CD4-positive, alpha-beta T cell treated with Interleukin-10 for 1 hour (primary cell): ENCODE measurements at regions not wholly inside any gene's neighbourhood (a gene's known extent, or its start where the extent isn't known, plus 50 kb on each side); places are given as distances from the start of the nearest gene placed in this dataset.
"Not testable (repeated sequence)": the region's sequence is repeated elsewhere in the genome, so short reads cannot be mapped to it uniquely, and the experiment has no call there.

Experiments used
- DNase-seq: peaks from one replicate; pipeline ENCODE4 v3.0.0-alpha.2; 2020

GRCh38 chr2:195456771-195457170, 200.3 kb upstream of the SLC39A10 start:
- no peak for DNase-seq

- no peak for DNase-seq
These were observed 205.9 kb upstream of the SLC39A10 start for GRCh38 chr2:195451160-195451559.

GRCh38 chr2:195450552-195451113, 206.4 kb upstream of the SLC39A10 start:
- DNase-seq, result no peak

- no peak for DNase-seq
These were observed 209.6 kb upstream of the SLC39A10 start for GRCh38 chr2:195447323-195447975.

DNA sequence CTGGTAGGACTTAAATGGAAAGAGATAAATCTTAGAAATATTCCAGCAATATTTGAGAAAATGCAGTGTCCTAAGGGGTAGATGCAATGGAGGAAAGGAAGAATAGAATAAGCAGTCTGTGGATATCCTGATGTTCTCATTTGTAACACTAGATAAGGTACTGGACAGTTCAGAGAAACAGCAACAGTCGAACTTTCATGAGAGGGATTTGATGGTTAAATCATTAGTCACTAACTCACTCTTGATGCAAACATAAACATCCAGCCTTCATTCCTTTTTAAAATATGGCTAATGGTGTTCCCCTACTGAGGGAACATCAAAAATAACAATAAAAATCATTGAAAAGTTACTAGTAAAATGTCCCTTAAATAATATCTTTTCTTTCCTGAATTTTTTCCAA, 211.4 kb upstream of the SLC39A10 start:
- DNase-seq, result no peak

GRCh38 chr2:195443926-195444325, 213.1 kb upstream of the SLC39A10 start:
- no peak for DNase-seq

DNA sequence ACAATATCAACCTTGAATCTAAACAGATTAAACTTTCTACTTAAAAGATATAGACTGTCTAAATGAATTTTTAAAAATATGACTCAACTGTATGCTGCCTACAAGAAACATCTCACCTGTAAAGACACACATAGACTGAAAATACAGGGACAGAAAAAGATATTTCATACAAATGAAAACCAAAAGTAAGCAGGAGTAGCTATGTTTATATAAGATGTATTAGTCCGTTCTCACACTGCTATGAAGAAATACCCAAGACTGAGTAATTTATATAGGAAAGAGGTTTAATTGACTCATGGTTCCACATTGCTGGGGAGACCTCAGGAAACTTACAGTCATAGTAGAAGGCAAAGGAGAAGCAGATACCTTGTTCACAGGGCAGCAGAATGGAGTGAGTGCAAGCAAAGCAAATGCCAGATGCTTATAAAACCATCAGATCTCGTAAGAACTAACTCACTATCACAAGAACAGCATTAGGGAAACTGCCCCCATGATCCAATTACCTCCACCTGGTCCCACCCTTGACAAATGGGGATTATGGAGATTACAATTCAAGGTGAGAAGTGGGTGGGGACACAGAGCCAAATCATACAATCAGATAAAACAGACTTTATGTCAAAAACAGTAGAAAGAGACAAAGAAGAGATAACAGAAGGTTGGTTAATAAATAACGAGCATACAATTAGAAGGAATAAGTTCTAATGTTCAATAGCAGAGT, 214.4 kb upstream of the SLC39A10 start:
- no peak for DNase-seq

GRCh38 chr2:195438692-195439091, 218.3 kb upstream of the SLC39A10 start:
- DNase-seq, result no peak

DNA sequence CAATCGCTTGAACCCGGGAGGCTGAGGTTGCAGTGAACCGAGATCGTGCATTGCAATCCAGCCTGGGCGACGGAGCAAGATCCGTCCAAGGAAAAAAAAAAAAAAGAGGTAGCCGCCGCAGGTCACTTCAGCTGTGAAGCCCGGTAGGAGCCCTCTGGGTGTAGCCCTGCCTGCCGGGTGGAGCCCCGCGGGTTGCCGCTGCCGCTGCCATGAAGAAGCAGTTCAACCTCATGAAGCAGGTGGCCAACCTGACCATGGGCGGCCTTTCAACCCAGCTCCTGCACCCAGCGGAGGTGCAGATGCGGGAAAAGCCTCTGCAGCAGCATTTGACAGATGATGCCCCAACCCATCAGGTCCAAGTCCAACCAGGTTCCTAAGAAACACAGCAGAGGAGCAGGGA, 219.5 kb upstream of the SLC39A10 start:
- DNase-seq, result no peak

DNA sequence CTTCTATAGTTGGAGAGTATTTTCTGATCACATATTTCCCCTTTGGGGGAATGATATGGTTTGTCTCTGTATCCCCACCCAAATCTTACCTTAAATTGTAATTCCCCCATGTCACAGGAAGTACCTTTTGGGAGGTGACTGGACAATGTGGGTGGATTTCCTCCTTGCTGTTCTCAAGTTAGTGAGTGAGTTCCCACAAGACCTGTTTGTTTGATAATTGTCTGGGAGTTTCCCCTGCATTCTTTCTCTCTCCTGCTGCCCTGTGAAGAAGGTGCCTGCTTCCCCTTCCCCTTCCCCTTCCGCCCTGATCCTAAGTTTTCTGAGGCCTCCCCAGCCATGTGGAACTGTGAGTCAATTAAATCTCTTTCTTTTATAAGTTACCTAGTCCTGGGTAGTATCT, 222.7 kb upstream of the SLC39A10 start:
- DNase-seq, result no peak

- not testable (repeated sequence) for DNase-seq
These were observed 223.3 kb upstream of the SLC39A10 start for GRCh38 chr2:195433729-195434128.

- no peak for DNase-seq
These were observed 228.4 kb upstream of the SLC39A10 start for GRCh38 chr2:195428673-195429072.

DNA sequence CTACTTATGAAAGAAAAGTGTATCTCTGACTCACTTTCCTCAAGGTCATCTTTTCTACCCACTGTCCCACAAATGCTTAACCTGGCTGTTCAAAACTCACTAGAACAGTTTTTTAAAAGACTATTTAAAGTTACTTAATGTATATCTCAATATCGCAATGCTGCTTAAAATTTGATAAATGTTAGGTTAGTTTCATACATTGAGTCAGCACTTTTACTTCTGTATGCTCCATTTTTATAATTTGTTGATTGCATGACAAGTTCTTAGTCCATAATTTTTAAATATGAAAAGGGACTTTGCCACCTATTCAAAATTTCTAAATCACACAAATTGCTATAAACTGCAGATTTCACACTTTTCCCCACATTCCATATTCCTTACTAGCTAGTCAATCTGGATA, 231.7 kb upstream of the SLC39A10 start:
- no peak for DNase-seq

DNA sequence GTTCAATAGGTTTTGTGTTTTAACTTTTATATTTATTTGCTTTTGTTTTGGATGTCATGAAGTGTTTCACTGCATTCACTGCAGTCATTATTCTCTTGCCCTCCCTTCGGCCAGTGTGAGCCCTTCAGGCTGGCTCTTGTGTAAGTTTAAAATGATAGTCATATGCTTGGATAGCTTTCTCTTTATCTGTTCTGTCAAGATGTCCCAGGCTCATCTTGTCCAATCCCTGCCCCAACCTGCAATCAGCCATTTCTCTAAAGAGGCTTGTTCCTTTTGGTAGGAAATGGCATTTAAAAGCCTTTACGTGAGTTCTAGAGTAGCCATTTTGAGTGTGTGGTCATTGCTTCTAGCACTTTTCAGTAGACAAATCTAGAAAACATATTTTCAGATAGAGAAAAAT, 238.0 kb upstream of the SLC39A10 start:
- no peak for DNase-seq

GRCh38 chr2:195414537-195415100, 242.4 kb upstream of the SLC39A10 start:
- DNase-seq, result no peak

- DNase-seq, result no peak
These were observed 243.1 kb upstream of the SLC39A10 start for GRCh38 chr2:195413944-195414343.

GRCh38 chr2:195413422-195413821, 243.6 kb upstream of the SLC39A10 start:
- DNase-seq, result no peak

GRCh38 chr2:195411219-195411687, 245.8 kb upstream of the SLC39A10 start:
- no peak for DNase-seq

DNA sequence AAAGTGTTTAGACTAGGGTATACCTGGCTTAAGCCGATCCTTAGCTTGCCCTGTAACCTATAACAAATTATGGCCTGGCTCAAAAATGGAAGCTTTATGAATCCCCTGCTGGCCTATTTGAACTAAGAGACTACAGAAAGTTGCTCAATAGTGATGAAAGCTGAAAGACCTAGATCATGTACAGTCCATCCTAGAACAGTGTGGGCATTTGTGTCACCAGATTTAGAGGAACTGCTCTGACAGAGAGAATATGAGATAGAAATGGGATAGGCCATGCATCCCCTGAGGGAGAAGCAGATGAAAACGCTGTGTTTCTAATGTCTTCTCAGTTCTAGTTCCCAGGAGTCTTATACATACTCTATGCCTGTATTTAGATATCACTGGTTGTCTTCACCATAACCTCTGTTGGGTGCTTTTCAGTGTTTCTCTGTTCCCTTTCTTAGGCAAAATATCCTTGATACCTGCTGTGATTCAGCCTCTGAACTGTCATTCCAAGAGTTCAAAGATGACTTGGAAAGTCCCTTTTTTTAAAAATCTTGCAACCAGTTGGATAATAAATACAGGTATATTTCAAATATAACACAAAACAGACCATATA, 246.9 kb upstream of the SLC39A10 start:
- DNase-seq, result no peak

- no peak for DNase-seq
These were observed 248.2 kb upstream of the SLC39A10 start for GRCh38 chr2:195408811-195409210.

GRCh38 chr2:195408196-195408595, 248.8 kb upstream of the SLC39A10 start:
- DNase-seq, result no peak

- DNase-seq, result no peak
These were observed 249.2 kb upstream of the SLC39A10 start for GRCh38 chr2:195407783-195408182.

DNA sequence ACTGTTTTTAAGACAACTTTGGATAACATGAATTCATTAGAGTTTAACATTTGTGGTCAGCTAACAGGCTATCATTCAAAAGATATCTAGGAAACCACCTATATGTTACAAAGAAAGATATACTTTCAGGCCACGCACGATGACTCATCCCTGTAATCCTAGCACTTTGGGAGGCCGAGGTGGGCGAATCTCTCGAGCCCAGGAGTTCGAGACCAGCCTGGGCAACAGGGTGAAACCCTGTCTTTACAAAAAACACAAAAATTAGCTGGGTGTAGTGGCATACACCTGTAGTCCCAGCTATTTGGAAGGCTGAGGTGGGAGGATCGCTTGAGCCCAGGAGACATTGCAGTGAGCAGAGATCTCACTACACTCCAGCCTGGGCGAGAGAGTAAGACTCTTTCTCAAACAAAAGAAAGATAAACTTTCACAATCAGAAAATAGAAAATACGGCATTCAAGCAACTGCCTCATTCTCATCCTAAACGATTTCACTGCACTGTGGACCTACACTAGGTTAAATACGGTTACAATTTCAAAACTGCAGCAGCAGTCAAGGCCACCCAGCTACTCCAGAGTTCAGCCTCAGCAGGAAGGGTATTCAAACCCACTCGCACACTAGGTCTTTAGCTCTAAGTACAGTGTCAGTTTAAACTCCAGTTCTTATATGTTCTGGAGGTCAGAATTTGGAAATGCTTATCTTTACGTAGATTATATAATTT, 250.0 kb upstream of the SLC39A10 start:
- no peak for DNase-seq
